ENCODE measurements at regions not wholly inside any gene's neighbourhood (a gene's known extent, or its start where the extent isn't known, plus 50 kb on each side); places are given as distances from the start of the nearest gene placed in this dataset.

GRCh38 chr1:4122513-4123160 is 222.6 kb upstream of the C1orf174 start:
- CTCF ChIA-PET = no interaction called here
- H3K36me3 Mint-ChIP-seq (ENCODE audit: low read depth) = no peaks in the 10 kb centered on the region
- no peak for DNase-seq
- intact Hi-C loops (cut with DNase I, micrococcal nuclease) = no loop called here
- no peak overlapping the region for H3K4me3 Mint-ChIP-seq
- POLR2A ChIA-PET = no interaction called here
- H3K27me3 Mint-ChIP-seq = peaks cover 4% of the 10 kb centered on the region
- H3K9me3 Mint-ChIP-seq (ENCODE audit: low read depth) = no peaks in the 10 kb centered on the region
- no peak for ATAC-seq
- no peak overlapping the region for H3K27ac Mint-ChIP-seq
- no peaks in the 10 kb centered on the region for H3K4me1 Mint-ChIP-seq

- DNase-seq (no peak), ATAC-seq (no peak)
- H3K9me3 Mint-ChIP-seq (ENCODE audit: low read depth) = no peaks in the 10 kb centered on the region
- CTCF ChIA-PET = no interaction called here
- no peak overlapping the region for H3K27ac Mint-ChIP-seq
- no peaks in the 10 kb centered on the region for H3K4me1 Mint-ChIP-seq
- POLR2A ChIA-PET = no interaction called here
- peaks cover 3% of the 10 kb centered on the region for H3K27me3 Mint-ChIP-seq
- intact Hi-C loops (cut with DNase I, micrococcal nuclease) = no loop called here
- no peaks in the 10 kb centered on the region for H3K36me3 Mint-ChIP-seq (ENCODE audit: low read depth)
- no peak overlapping the region for H3K4me3 Mint-ChIP-seq
These were observed 224.6 kb upstream of the C1orf174 start for GRCh38 chr1:4124631-4125145.

- ATAC-seq (no peak), DNase-seq (no peak)
- H3K27ac Mint-ChIP-seq = no peak overlapping the region
- H3K9me3 Mint-ChIP-seq (ENCODE audit: low read depth) = no peaks in the 10 kb centered on the region
- H3K4me1 Mint-ChIP-seq = no peaks in the 10 kb centered on the region
- H3K4me3 Mint-ChIP-seq = no peak overlapping the region
- ChIA-PET POLR2A (interaction anchor here (0.6 kb wide), 1 partner anchor 526 kb away, joined by 3 read pairs; no protein-coding TSS in a partner anchor), CTCF (no interaction called here)
- intact Hi-C loops (cut with DNase I, micrococcal nuclease) = no loop called here
- no peaks in the 10 kb centered on the region for H3K36me3 Mint-ChIP-seq (ENCODE audit: low read depth)
- H3K27me3 Mint-ChIP-seq = peaks cover 3% of the 10 kb centered on the region
These were observed 226.2 kb upstream of the C1orf174 start for GRCh38 chr1:4126251-4126650.

GRCh38 chr1:4126731-4127591 is 226.9 kb upstream of the C1orf174 start:
- intact Hi-C loops (cut with DNase I, micrococcal nuclease) = no loop called here
- POLR2A ChIA-PET = no interaction called here
- H3K4me3 Mint-ChIP-seq = no peak overlapping the region
- DNase-seq (no peak), ATAC-seq (no peak)
- H3K4me1 Mint-ChIP-seq = no peaks in the 10 kb centered on the region
- H3K36me3 Mint-ChIP-seq (ENCODE audit: low read depth) = no peaks in the 10 kb centered on the region
- H3K27ac Mint-ChIP-seq = no peak overlapping the region
- H3K9me3 Mint-ChIP-seq (ENCODE audit: low read depth) = no peaks in the 10 kb centered on the region
- CTCF ChIA-PET = no interaction called here
- peaks cover under 1% of the 10 kb centered on the region for H3K27me3 Mint-ChIP-seq

- H3K27me3 Mint-ChIP-seq = no peaks in the 10 kb centered on the region
- ATAC-seq (no peak), DNase-seq (no peak)
- no peaks in the 10 kb centered on the region for H3K4me1 Mint-ChIP-seq
- POLR2A ChIA-PET = no interaction called here
- no peaks in the 10 kb centered on the region for H3K36me3 Mint-ChIP-seq (ENCODE audit: low read depth)
- H3K4me3 Mint-ChIP-seq = no peak overlapping the region
- H3K9me3 Mint-ChIP-seq (ENCODE audit: low read depth) = no peaks in the 10 kb centered on the region
- H3K27ac Mint-ChIP-seq = no peak overlapping the region
- CTCF ChIA-PET = no interaction called here
- intact Hi-C loops (cut with DNase I, micrococcal nuclease) = no loop called here
These were observed 227.6 kb upstream of the C1orf174 start for GRCh38 chr1:4127592-4128140.

GRCh38 chr1:4128616-4129015 is 228.5 kb upstream of the C1orf174 start:
- no peaks in the 10 kb centered on the region for H3K9me3 Mint-ChIP-seq (ENCODE audit: low read depth)
- DNase-seq (no peak), ATAC-seq (no peak)
- intact Hi-C loops (cut with DNase I, micrococcal nuclease) = no loop called here
- POLR2A ChIA-PET = no interaction called here
- H3K27me3 Mint-ChIP-seq = no peaks in the 10 kb centered on the region
- CTCF ChIA-PET = no interaction called here
- H3K4me3 Mint-ChIP-seq = no peak overlapping the region
- H3K4me1 Mint-ChIP-seq = no peaks in the 10 kb centered on the region
- no peaks in the 10 kb centered on the region for H3K36me3 Mint-ChIP-seq (ENCODE audit: low read depth)
- no peak overlapping the region for H3K27ac Mint-ChIP-seq

- H3K4me1 Mint-ChIP-seq = no peaks in the 10 kb centered on the region
- intact Hi-C loops (cut with DNase I, micrococcal nuclease) = no loop called here
- DNase-seq (no peak), ATAC-seq (no peak)
- no peak overlapping the region for H3K27ac Mint-ChIP-seq
- CTCF ChIA-PET = no interaction called here
- no peaks in the 10 kb centered on the region for H3K36me3 Mint-ChIP-seq (ENCODE audit: low read depth)
- no peak overlapping the region for H3K4me3 Mint-ChIP-seq
- H3K27me3 Mint-ChIP-seq = peaks cover 2% of the 10 kb centered on the region
- POLR2A ChIA-PET = no interaction called here
- H3K9me3 Mint-ChIP-seq (ENCODE audit: low read depth) = no peaks in the 10 kb centered on the region
These were observed 229.6 kb upstream of the C1orf174 start for GRCh38 chr1:4129693-4130092.

- Mint-ChIP-seq H3K9me3 (ENCODE audit: low read depth) (no peaks in the 10 kb centered on the region), H3K27ac (no peak overlapping the region), H3K4me1 (no peaks in the 10 kb centered on the region), H3K36me3 (ENCODE audit: low read depth) (no peaks in the 10 kb centered on the region), H3K4me3 (no peak overlapping the region), H3K27me3 (peaks cover 2% of the 10 kb centered on the region)
- ChIA-PET POLR2A (no interaction called here), CTCF (no interaction called here)
- ATAC-seq (no peak), DNase-seq (no peak)
- intact Hi-C loops (cut with DNase I, micrococcal nuclease) = no loop called here
These were observed 230.0 kb upstream of the C1orf174 start for GRCh38 chr1:4130096-4130495.

GRCh38 chr1:4131734-4132133 is 231.7 kb upstream of the C1orf174 start:
- DNase-seq = no peak
- Mint-ChIP-seq H3K9me3 (ENCODE audit: low read depth) (peaks cover 12% of the 10 kb centered on the region), H3K27me3 (peaks cover 2% of the 10 kb centered on the region), H3K4me1 (no peaks in the 10 kb centered on the region), H3K27ac (no peak overlapping the region), H3K4me3 (no peak overlapping the region), H3K36me3 (ENCODE audit: low read depth) (no peaks in the 10 kb centered on the region)
- POLR2A ChIA-PET = no interaction called here
- no peak for ATAC-seq
- intact Hi-C loops (cut with DNase I, micrococcal nuclease) = no loop called here
- CTCF ChIA-PET = no interaction called here

GRCh38 chr1:4132352-4133296 is 232.6 kb upstream of the C1orf174 start:
- H3K27ac Mint-ChIP-seq = no peak overlapping the region
- no peaks in the 10 kb centered on the region for H3K4me1 Mint-ChIP-seq
- CTCF ChIA-PET = no interaction called here
- peaks cover 3% of the 10 kb centered on the region for H3K27me3 Mint-ChIP-seq
- DNase-seq (no peak), ATAC-seq (no peak)
- no peak overlapping the region for H3K4me3 Mint-ChIP-seq
- H3K36me3 Mint-ChIP-seq (ENCODE audit: low read depth) = no peaks in the 10 kb centered on the region
- intact Hi-C loops (cut with DNase I, micrococcal nuclease) = no loop called here
- H3K9me3 Mint-ChIP-seq (ENCODE audit: low read depth) = peaks cover 13% of the 10 kb centered on the region
- POLR2A ChIA-PET = no interaction called here

- ATAC-seq (no peak), DNase-seq (no peak)
- Mint-ChIP-seq H3K36me3 (ENCODE audit: low read depth) (no peaks in the 10 kb centered on the region), H3K4me1 (no peaks in the 10 kb centered on the region), H3K9me3 (ENCODE audit: low read depth) (peaks cover 13% of the 10 kb centered on the region), H3K27me3 (peaks cover 7% of the 10 kb centered on the region), H3K4me3 (no peak overlapping the region), H3K27ac (no peak overlapping the region)
- ChIA-PET CTCF (no interaction called here), POLR2A (no interaction called here)
- intact Hi-C loops (cut with DNase I, micrococcal nuclease) = no loop called here
These were observed 233.3 kb upstream of the C1orf174 start for GRCh38 chr1:4133297-4133938.

Data from activated CD4-positive, alpha-beta T cell treated with anti-CD3 and anti-CD28 coated beads for 36 hours (primary cell).